K562 (cell line): ENCODE measurements at regions not wholly inside any gene's neighbourhood (a gene's known extent, or its start where the extent isn't known, plus 50 kb on each side); places are given as distances from the start of the nearest gene placed in this dataset.

Experiments used
- ATAC-seq: fragments of 200-7000 bp; cut with Tn5 transposase; 3 replicates; pipeline ENCODE4 v1.9.1; 2020; ENCODE audit warnings: moderate library complexity
- BruUV-seq: library from RNA; stranded (reverse); fragments of 400-500 nt; replicated peaks from 2 replicates; lab custom pipeline; 2021; lab: Mats Ljungman, UMichigan
- CTCF ChIA-PET: fragments of 300-600 bp; formaldehyde crosslinking; extraction: SDS; loops from one replicate; lab custom pipeline; 2021; ENCODE audit warnings: low intra/inter-chr PET ratio; lab: Yijun Ruan, JAX
- POLR2A ChIA-PET: fragments of 300-600, 350-650 bp; sonication (Branson Sonifier 250); formaldehyde crosslinking; extraction: SDS; loops from one replicate; lab custom pipeline; 2021; ENCODE audit warnings: antibody characterized with exemption, inconsistent platforms; lab: Yijun Ruan, JAX
- DNase-seq, 4 experiments: peaks; one replicate each; pipeline versions ENCODE4 v3.0.0 to v3.0.0-alpha.2; 2011 to 2018; ENCODE audit warnings: low spot score in 3 of 4, mixed read lengths in 3 of 4; ENCODE audit errors: extremely low read depth in 1 of 4
- FAIRE-seq: peaks from 2 replicates; lab custom pipeline; 2011; peaks lifted over from hg19 to GRCh38; lab: Jason Lieb, UNC
- H2AFZ ChIP-seq: 2 replicates; pipeline ENCODE4 v1.6.0; 2011; ENCODE audit warnings: low read depth, low read length, control low read depth, inconsistent platforms
- H3K27ac ChIP-seq: fragments of 200-600 bp; 3 replicates; pipeline ENCODE4 v1.8.0; 2011; ENCODE audit warnings: low read depth, mild to moderate bottlenecking, control low read depth, inconsistent platforms, low read length, moderate library complexity, mixed read lengths; ENCODE audit errors: extremely low read depth
- H3K27me3 ChIP-seq, 2 experiments: fragments of 300-600 bp in 1 of 2; 2 replicates in 1 of 2; 3 replicates in 1 of 2; pipeline versions ENCODE4 v1.6.0 to v1.8.0; 2011; ENCODE audit warnings: inconsistent platforms in 2 of 2, low read length in 2 of 2, mild to moderate bottlenecking in 1 of 2, mixed read lengths in 1 of 2, moderate library complexity in 1 of 2; ENCODE audit not compliant: control insufficient read depth in 2 of 2, insufficient read depth in 2 of 2
- H3K36me3 ChIP-seq: fragments of 300-600 bp; 3 replicates; pipeline ENCODE4 v1.8.0; 2011; ENCODE audit warnings: mild to moderate bottlenecking, low read length, inconsistent platforms; ENCODE audit not compliant: control insufficient read depth, insufficient read depth
- H3K4me1 ChIP-seq, 2 experiments: fragments of 200-600 bp in 1 of 2; replicated peaks in 1 of 2; 2 replicates in 1 of 2; 3 replicates in 1 of 2; pipeline versions ENCODE4 v1.5.1 to v1.8.0; 2011; ENCODE audit warnings: inconsistent platforms in 2 of 2, low read length in 2 of 2, mild to moderate bottlenecking in 1 of 2, mixed read lengths in 1 of 2, moderate library complexity in 1 of 2; ENCODE audit not compliant: control insufficient read depth in 2 of 2, insufficient read depth in 2 of 2
- H3K4me2 ChIP-seq: 2 replicates; pipeline ENCODE4 v1.6.1; 2011; ENCODE audit warnings: low read length, control low read depth, inconsistent platforms, mixed read lengths; ENCODE audit not compliant: insufficient read depth
- H3K4me3 ChIP-seq: fragments of 200-600 bp; sonication (generic), shearing (Covaris generic); 2 replicates; pipeline ENCODE4 v1.5.1; 2016; ENCODE audit warnings: control low read depth, inconsistent platforms
- H3K79me2 ChIP-seq: fragments of 200-600 bp; 3 replicates; pipeline ENCODE4 v1.8.0; 2011; ENCODE audit warnings: low read length, inconsistent platforms; ENCODE audit not compliant: control insufficient read depth, insufficient read depth
- H3K9ac ChIP-seq, 2 experiments: 2 replicates each; pipeline versions ENCODE4 v1.6.0 to v1.6.1; 2011; ENCODE audit warnings: low read depth in 2 of 2, low read length in 2 of 2, control low read depth in 1 of 2, inconsistent platforms in 1 of 2, mild to moderate bottlenecking in 1 of 2, mixed read lengths in 1 of 2; ENCODE audit not compliant: insufficient read depth in 1 of 2
- H3K9me1 ChIP-seq: one replicate; pipeline ENCODE4 v1.6.0; 2011; ENCODE audit warnings: inconsistent platforms, mild to moderate bottlenecking, low read length, moderate library complexity; ENCODE audit not compliant: control insufficient read depth, insufficient read depth
- H3K9me3 ChIP-seq: replicated peaks from 2 replicates; pipeline ENCODE4 v1.5.1; 2011; ENCODE audit warnings: low read depth, low read length, inconsistent platforms; ENCODE audit not compliant: control insufficient read depth, insufficient read depth
- H4K20me1 ChIP-seq: replicated peaks from 2 replicates; pipeline ENCODE4 v1.6.1; 2011; ENCODE audit warnings: low read length, inconsistent platforms, mixed read lengths; ENCODE audit not compliant: control insufficient read depth, insufficient read depth
- CHAMP1 ChIP-seq: fragments of 450-650 bp; IDR thresholded peaks from 2 replicates; pipeline ENCODE4 v1.6.1; 2016; ENCODE audit warnings: mild to moderate bottlenecking
- FOSL1 ChIP-seq: fragments of 200-800 bp; sonication (Bioruptor generic); conservative IDR thresholded peaks from 2 replicates; pipeline ENCODE4 v1.6.1; 2016; ENCODE audit warnings: missing genetic modification characterization, missing compliant biosample characterization
- GABPA ChIP-seq: fragments of 200-800 bp; sonication (Bioruptor generic); conservative IDR thresholded peaks from 2 replicates; pipeline ENCODE4 v1.6.1; 2016; ENCODE audit warnings: low read depth, missing genetic modification characterization, missing compliant biosample characterization
- MYNN ChIP-seq, 2 experiments: sonication (generic); formaldehyde crosslinking in 1 of 2; IDR thresholded peaks; 2 replicates each; pipeline versions ENCODE4 v1.5.0 to v1.6.1; 2016 to 2020; ENCODE audit warnings: antibody characterized with exemption in 1 of 2, missing genetic modification reagents in 1 of 2
- NFXL1 ChIP-seq: fragments of 450-650 bp; formaldehyde crosslinking; IDR thresholded peaks from 2 replicates; pipeline ENCODE4 v1.4.0; 2021; ENCODE audit warnings: mild to moderate bottlenecking
- SETDB1 ChIP-seq: IDR thresholded peaks from one replicate; pipeline ENCODE4 v1.6.1; 2012; ENCODE audit warnings: low read length, control low read depth, inconsistent platforms
- ZNF140 ChIP-seq: fragments of 250-450 bp; sonication (Bioruptor Pico); IDR thresholded peaks from 2 replicates; pipeline ENCODE4 v1.8.0; 2021; ENCODE audit warnings: moderate library complexity, mild to moderate bottlenecking, inconsistent platforms
- ZNF316 ChIP-seq: fragments of 450-650 bp; IDR thresholded peaks from 2 replicates; pipeline ENCODE4 v1.6.1; 2016
- ZNF707 ChIP-seq: fragments of 250-450 bp; sonication (Bioruptor Pico); conservative IDR thresholded peaks from 2 replicates; pipeline ENCODE4 v1.8.0; 2022; ENCODE audit warnings: inconsistent platforms, mild to moderate bottlenecking, moderate library complexity
- WGBS: fragments of 100-300 bp; shearing (Covaris generic); methylation state at CpG from one replicate; pipeline ENCODE4 v1.1.6; 2016; ENCODE audit warnings: low coverage, mixed read lengths; ENCODE audit not compliant: insufficient coverage; ENCODE audit errors: missing lambda C conversion rate; 5-methylcytosine and 5-hydroxymethylcytosine counted together
- in situ Hi-C: fragments of 300-500 bp; cut with MboI; formaldehyde crosslinking; loops from 4 replicates; pipeline ENCODE4 v1.15.0; 2018; ENCODE audit warnings: inconsistent platforms, mixed read lengths
- intact Hi-C: fragments of 100-400 bp; cut with micrococcal nuclease; formaldehyde crosslinking; loops from 2 replicates; pipeline ENCODE4 v1.14.2; 2022

GRCh38 chr3:103699228-103699627 lies 1264.4 kb downstream of the ZPLD1 start:
- H4K20me1 ChIP-seq = no peaks in the 10 kb centered on the region
- no peaks in the 10 kb centered on the region for H3K36me3 ChIP-seq
- H3K9ac ChIP-seq = no peak overlapping the region
- BruUV-seq = no TSS peak
- POLR2A ChIA-PET = no interaction called here
- no peaks in the 10 kb centered on the region for H3K79me2 ChIP-seq
- H3K9me1 ChIP-seq = no peaks in the 10 kb centered on the region
- H3K27ac ChIP-seq = no peak overlapping the region
- CTCF ChIA-PET = no interaction called here
- H3K4me2 ChIP-seq = no peak overlapping the region
- DNase-seq (no peak), FAIRE-seq (no peak), ATAC-seq (no peak)
- H3K9me3 ChIP-seq = no peaks in the 10 kb centered on the region
- intact Hi-C loops = no loop called here
- in situ Hi-C loops = no loop called here
- WGBS = 3% methylated on average over 3 of the region's 3 CpGs
- H3K4me1 ChIP-seq = no peaks in the 10 kb centered on the region
- no peaks in the 10 kb centered on the region for H3K27me3 ChIP-seq
- no peak overlapping the region for H3K4me3 ChIP-seq
- TF ChIP-seq ZNF316 (no peak), FOSL1 (no peak), SETDB1 (no peak), CHAMP1 (no peak), MYNN (IDR thresholded peaks at IDR 0.05) (no peak), MYNN (CRISPR knock-in tag; IDR thresholded peaks at IDR 0.05) (no peak), GABPA (no peak), ZNF707 (CRISPR knock-in tag) (no peak), ZNF140 (CRISPR knock-in tag) (no peak), NFXL1 (CRISPR knock-in tag) (no peak)
- H2AFZ ChIP-seq = no peak overlapping the region
